ENCODE measurements at regions not wholly inside any gene's neighbourhood (a gene's known extent, or its start where the extent isn't known, plus 50 kb on each side); places are given as distances from the start of the nearest gene placed in this dataset.

- H3K36me3 ChIP-seq (replicated peaks in 1 of 2; ENCODE audit: insufficient read depth in 1 of 2, low read depth in 2 of 2), result no peaks in the 10 kb centered on the region
- no peaks in the 10 kb centered on the region for H3K27me3 ChIP-seq
- WGBS, 2 donors, result 66 to 71% methylated on average over 2 of the region's 2 CpGs
- DNase-seq (no peak), ATAC-seq (no peak)
- no peaks in the 10 kb centered on the region for H3K4me1 ChIP-seq
- TF ChIP-seq, protein P1, sequence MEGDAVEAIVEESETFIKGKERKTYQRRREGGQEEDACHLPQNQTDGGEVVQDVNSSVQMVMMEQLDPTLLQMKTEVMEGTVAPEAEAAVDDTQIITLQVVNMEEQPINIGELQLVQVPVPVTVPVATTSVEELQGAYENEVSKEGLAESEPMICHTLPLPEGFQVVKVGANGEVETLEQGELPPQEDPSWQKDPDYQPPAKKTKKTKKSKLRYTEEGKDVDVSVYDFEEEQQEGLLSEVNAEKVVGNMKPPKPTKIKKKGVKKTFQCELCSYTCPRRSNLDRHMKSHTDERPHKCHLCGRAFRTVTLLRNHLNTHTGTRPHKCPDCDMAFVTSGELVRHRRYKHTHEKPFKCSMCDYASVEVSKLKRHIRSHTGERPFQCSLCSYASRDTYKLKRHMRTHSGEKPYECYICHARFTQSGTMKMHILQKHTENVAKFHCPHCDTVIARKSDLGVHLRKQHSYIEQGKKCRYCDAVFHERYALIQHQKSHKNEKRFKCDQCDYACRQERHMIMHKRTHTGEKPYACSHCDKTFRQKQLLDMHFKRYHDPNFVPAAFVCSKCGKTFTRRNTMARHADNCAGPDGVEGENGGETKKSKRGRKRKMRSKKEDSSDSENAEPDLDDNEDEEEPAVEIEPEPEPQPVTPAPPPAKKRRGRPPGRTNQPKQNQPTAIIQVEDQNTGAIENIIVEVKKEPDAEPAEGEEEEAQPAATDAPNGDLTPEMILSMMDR (IDR thresholded peaks at IDR 0.05), result no peak
- no peak for TF ChIP-seq POLR2A (IDR thresholded peaks at IDR 0.05)
- no peak overlapping the region for H3K27ac ChIP-seq
- H3K4me3 ChIP-seq, result no peak overlapping the region
- no peaks in the 10 kb centered on the region for H3K9me3 ChIP-seq
- intact Hi-C loops (cut with DNase I), result no loop called here
Measured at GRCh38 chr2:81624825-81625224, 1320.3 kb upstream of the LRRTM1 start.

DNA sequence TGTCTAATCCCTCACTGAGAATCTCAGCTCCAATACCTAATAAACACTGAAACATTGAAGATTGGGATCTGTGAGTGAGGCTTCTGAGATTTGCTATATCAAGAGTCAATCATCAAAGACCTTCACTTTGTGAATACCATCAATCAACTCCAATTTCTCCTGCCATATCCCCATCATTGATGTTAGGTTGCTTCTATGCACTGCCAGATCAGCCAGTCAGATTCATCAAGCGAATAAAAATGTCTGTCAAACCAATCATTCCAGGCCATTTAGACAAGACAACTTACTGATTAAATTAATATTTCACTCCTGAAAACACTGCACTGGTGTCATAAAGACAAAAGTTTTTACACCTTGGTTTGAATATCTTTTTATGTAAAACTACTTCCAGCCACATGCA is 1295.5 kb upstream of the LRRTM1 start:
- H3K27ac ChIP-seq, result no peak overlapping the region
- H3K36me3 ChIP-seq (replicated peaks in 1 of 2; ENCODE audit: insufficient read depth in 1 of 2, low read depth in 2 of 2), result no peaks in the 10 kb centered on the region
- 61 to 82% methylated on average over 1 of the region's 1 CpG for WGBS, 2 donors
- DNase-seq, result no peak
- H3K4me3 ChIP-seq, result no peak overlapping the region
- H3K4me1 ChIP-seq, result no peaks in the 10 kb centered on the region
- H3K27me3 ChIP-seq, result no peaks in the 10 kb centered on the region
- H3K9me3 ChIP-seq, result no peaks in the 10 kb centered on the region
- intact Hi-C loops (cut with DNase I), result no loop called here
- no peak for ATAC-seq
- no peak for TF ChIP-seq POLR2A (IDR thresholded peaks at IDR 0.05)
- TF ChIP-seq, protein P1 (IDR thresholded peaks at IDR 0.05), result no peak

DNA sequence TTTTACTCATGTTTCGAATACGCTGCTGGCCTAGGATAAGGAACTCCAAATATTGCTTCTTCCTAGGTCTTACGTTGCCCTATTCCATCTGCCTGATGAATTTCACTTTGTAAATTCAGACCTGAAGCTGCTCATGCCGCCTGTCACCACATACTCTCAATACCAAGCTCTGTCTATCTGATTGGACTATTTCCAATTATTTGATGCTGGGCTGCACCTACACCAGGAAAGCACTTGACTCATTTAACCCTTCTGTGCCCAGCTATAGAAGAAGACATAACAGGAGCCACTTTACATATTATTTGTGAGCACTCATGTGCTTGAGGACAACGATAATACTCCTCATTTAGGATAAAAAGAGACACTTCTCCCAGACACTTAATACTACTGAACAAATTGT is 1293.9 kb upstream of the LRRTM1 start:
- no peaks in the 10 kb centered on the region for H3K36me3 ChIP-seq (replicated peaks in 1 of 2; ENCODE audit: insufficient read depth in 1 of 2, low read depth in 2 of 2)
- no peak overlapping the region for H3K4me3 ChIP-seq
- ATAC-seq, result no peak
- intact Hi-C loops (cut with DNase I), result no loop called here
- no peaks in the 10 kb centered on the region for H3K27me3 ChIP-seq
- WGBS, 2 donors, result 31 to 47% methylated on average over 5 of the region's 5 CpGs
- no peak for DNase-seq
- no peaks in the 10 kb centered on the region for H3K9me3 ChIP-seq
- TF ChIP-seq, protein P1 (IDR thresholded peaks at IDR 0.05), result no peak
- TF ChIP-seq POLR2A (IDR thresholded peaks at IDR 0.05), result no peak
- no peak overlapping the region for H3K27ac ChIP-seq
- no peaks in the 10 kb centered on the region for H3K4me1 ChIP-seq

GRCh38 chr2:81589406-81589805 is 1284.9 kb upstream of the LRRTM1 start:
- H3K4me3 ChIP-seq, result no peak overlapping the region
- H3K4me1 ChIP-seq, result no peaks in the 10 kb centered on the region
- intact Hi-C loops (cut with DNase I), result no loop called here
- TF ChIP-seq POLR2A (IDR thresholded peaks at IDR 0.05), result no peak
- TF ChIP-seq, protein P1 (IDR thresholded peaks at IDR 0.05), result no peak
- no peaks in the 10 kb centered on the region for H3K36me3 ChIP-seq (replicated peaks in 1 of 2; ENCODE audit: insufficient read depth in 1 of 2, low read depth in 2 of 2)
- ATAC-seq (no peak), DNase-seq (no peak)
- no peaks in the 10 kb centered on the region for H3K27me3 ChIP-seq
- no peaks in the 10 kb centered on the region for H3K9me3 ChIP-seq
- 64 to 73% methylated on average over 2 of the region's 2 CpGs for WGBS, 2 donors
- no peak overlapping the region for H3K27ac ChIP-seq

DNA sequence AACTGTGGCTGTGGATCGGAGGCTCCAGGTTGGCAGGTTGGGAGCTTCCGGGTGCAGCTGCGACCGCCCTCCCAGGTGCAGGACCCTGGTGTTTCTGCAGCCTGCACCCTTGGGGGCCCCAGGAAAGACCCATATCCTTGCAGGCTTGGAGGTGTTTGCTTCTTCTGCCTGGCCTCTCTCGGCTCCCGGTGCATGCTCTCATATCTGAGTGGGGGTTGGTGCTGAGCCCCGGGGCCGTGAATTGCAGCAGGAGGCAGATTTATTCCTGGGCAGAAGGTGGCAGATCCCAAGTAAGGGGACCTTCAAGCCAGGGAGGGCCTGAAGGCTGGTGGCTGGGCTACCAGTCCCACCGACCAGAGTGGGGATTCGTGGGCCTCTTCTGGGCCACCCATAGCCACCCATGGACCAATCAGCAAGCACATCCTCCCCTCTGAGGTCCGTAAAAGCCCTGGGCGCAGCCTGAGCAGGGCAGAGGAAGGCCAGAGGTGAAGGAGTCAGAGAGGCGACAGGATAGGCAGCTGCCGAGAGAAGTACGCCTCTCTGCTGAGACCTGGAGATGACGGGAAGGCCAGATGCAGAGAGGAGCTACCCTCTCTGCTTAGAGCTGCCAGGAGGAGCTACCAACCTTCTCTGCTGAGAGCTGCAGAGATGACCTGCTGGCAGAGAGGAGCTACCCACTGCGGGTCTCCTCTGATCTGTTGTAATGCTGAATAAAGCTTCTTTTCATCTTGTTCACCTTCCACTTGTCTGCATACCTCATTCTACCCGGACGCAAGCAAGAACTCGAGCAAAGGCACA is 1279.0 kb upstream of the LRRTM1 start:
- no peak for TF ChIP-seq POLR2A (IDR thresholded peaks at IDR 0.05)
- TF ChIP-seq, protein P1 (IDR thresholded peaks at IDR 0.05), result no peak
- no peak overlapping the region for H3K27ac ChIP-seq
- H3K4me1 ChIP-seq, result no peaks in the 10 kb centered on the region
- no peaks in the 10 kb centered on the region for H3K9me3 ChIP-seq
- no peak overlapping the region for H3K4me3 ChIP-seq
- no peaks in the 10 kb centered on the region for H3K36me3 ChIP-seq (replicated peaks in 1 of 2; ENCODE audit: insufficient read depth in 1 of 2, low read depth in 2 of 2)
- ATAC-seq (no peak), DNase-seq (no peak)
- WGBS, 2 donors, result 71% methylated on average over 11 to 20 of the region's 20 CpGs
- intact Hi-C loops (cut with DNase I), result no loop called here
- H3K27me3 ChIP-seq, result no peaks in the 10 kb centered on the region

Data from body of pancreas (tissue), 4 donors.